SH-SY5Y (cell line): ENCODE measurements at regions not wholly inside any gene's neighbourhood (a gene's known extent, or its start where the extent isn't known, plus 50 kb on each side); places are given as distances from the start of the nearest gene placed in this dataset.

Source experiments
- GATA2 ChIP-seq: IDR thresholded peaks from 2 replicates; pipeline ENCODE4 v1.6.1; 2011; ENCODE audit warnings: mild to moderate bottlenecking, low read depth, low read length
- GATA3 ChIP-seq: IDR thresholded peaks from 2 replicates; pipeline ENCODE4 v1.6.1; 2011; ENCODE audit warnings: low read depth, mild to moderate bottlenecking, low read length, moderate library complexity

DNA sequence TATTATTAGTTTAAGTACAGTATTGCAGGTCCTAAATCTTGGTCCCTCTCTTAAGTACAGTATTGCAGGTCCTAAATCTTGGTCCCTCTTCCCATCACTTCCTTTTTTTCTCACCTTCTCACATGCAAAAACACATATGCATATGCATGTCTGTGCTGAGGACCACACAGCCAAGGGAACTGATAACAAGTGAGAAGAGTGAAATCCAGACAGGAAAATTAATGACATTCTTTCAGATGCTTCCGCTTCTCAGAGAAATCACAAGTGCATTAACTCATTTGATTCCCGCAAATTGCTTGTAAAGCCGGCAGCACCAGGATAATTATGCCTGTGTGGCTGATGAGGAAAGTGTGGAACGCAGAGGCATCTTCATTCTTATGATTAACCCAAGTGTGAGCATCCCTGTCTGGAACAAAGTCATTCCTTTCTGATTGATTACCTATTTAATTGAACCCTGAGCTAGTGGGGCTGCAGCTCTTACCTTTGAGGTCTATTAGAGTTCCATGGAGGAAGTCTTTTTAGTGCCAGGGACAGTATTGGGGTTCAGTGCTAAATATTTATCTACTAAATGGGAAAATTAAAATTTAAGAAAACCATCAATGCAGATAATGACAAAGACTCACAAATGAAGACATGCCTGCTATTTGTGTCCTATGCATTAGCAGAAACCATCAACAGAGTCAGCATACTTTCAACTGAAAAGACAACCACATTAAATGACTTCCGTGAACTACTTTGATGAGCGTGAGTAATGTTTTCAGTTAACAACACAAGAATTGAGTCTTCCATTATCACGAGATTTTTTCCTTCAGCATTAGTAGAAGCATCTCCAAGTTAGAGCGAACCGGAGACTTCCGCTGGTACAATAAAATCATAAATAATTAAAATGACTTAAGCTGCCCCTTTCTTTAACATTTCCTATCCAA lies 220.4 kb upstream of the SLC35G4 start:
- TF ChIP-seq GATA3 (no peak), GATA2 (no peak)

DNA sequence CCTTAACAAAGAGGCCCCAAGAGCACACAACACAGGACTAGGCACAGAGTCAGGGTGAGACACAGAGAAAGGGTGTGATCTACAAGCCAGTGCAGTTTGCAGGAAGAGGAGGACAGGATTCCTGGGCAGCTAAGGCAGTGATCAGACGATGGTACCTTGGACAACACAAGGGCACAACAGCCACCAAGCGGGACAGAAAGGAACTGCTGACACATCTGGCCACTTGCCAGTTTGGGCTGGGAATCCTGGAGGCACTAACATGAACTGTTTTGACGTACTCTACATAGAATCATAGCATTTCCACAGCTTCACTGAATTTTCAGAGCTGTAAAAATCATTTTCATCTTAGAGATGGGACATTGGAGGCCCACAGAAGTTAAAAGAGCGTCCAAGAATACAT lies 221.5 kb upstream of the SLC35G4 start:
- TF ChIP-seq GATA2 (no peak), GATA3 (no peak)

DNA sequence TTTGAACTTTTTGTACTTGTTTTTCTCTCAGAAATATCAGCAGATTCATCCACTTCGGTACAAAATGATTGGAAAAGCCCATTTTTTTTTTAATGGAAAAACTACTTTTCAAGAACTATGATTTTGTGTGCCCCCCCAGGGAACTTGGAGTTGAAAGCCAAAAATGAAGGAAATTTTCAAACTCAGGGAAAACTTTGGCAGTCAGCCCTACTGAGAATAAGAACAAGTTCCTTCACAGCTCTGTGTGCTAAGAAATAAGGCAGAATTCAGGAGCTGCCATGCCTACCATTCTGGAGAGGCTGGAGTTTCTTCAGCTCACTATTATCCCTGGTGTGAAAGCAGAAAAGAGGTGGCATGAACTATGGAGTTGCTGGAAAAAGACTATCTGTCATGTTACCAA lies 226.0 kb upstream of the SLC35G4 start:
- TF ChIP-seq GATA2 = no peak

DNA sequence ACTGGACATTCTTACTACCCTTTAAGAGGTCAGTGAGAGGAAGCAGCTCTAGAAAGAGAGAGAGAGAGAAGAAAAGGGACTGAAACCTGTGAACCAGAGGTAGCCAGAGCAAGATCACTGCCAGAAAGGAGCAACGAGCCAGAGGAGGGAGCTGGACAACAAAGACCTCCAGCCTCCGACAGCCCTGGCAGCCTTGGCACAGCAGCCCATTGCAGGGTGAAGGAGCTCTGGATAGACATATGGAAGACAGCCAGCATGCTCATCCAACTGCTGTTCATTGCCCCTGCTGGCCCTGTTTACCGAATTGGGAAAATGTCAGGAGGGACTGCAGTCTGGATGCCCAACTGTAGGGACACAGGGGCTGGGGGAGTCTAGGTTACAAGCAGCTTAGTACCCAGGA lies 228.4 kb upstream of the SLC35G4 start:
- TF ChIP-seq GATA3 (no peak), GATA2 (no peak)

DNA sequence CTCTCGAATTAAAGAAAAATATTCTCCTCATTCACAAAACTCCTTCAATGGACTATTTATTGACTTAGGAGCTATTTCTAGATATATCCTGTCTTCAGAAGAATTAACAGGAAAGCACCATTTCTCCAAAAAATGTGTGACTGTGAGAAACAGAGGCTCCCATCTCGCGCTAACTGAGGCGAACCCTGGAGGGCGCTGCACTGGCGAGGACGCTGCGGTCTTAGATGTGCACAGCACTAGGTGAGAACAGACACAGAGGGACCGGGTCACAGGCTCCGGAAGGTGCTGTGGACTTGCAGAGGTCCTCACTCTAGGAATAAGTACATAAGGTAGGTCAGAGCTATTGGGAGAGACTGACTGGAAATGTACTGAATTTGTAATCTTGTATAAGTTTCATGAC lies 229.7 kb upstream of the SLC35G4 start:
- TF ChIP-seq GATA2 (no peak), GATA3 (no peak)

DNA sequence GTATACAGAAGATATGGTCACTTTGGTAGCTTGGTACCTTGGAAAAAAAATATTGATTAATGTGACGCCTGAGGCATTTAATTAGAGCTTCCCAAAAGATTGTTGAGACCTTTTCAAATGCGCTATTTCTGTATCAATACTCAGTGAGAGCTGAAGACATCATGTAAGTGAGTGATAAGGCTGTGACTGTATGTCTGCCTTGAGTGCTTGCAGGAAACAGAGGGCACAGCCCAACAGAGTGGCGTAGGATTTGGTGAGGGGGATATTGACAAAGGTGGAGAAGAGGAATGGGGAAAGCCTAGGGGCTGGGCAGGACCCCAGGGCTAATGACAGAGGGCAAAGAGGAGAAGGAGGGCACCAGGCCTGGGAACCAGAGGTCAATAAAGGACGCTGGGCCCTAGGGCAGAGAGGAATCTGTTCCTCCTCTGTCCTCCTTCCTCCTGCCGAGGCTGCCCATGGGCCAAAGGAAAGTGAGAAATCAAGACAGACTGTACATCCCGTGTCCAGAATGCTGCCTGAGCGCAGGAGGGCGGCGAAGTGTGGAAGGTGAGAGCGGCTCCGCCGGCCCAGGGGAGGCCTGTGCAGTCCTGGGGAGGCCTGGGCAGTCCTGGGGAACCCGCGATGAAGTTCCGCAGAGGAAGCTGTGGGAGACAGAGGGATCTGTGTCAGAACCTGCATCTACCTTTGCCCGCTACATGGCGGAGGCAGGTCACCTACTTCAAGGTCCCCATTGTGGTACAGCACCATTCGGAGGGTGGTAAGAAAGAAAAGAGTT lies 228.6 kb upstream of the PIEZO2 start:
- TF ChIP-seq GATA2 = no peak
- TF ChIP-seq GATA3 = no peak

DNA sequence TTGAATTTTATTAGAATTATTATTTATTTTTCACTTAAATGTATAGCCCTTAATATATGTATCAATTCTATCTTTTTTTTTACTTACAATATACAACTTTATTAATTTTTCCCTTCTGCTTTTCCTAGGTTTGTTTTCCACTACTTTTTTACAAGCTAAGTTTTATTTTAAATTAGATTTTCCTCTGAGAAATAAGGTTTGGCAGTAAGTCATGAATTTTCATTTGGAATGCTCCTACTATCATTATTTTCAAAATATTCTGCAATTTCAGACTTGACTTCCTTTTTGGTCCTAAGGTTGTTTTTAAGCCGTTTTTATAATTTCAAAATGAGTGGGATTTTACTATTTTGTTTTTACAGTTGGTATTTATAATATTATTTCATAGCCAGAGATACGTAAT lies 222.8 kb upstream of the PIEZO2 start:
- no peak for TF ChIP-seq GATA3
- TF ChIP-seq GATA2 = no peak

DNA sequence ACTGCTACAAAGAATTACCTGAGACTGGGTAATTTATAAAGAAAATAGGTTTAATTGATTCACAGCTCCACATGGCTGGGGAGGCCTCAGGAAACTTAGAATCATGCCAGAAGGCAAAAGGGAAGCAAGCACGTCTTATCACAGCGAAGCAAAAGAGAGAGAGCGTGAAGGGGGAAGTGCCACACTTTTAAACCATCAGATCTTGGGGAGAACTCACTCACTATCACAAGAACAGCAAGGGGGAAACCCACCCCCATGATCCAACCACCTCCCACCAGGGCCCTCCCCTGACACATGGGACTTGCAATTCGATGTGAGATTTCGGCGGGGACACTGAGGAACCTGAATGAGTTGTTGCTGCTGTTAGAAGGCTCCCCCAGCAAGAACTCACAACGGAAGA lies 220.2 kb upstream of the PIEZO2 start:
- TF ChIP-seq GATA2 = no peak
- no peak for TF ChIP-seq GATA3

DNA sequence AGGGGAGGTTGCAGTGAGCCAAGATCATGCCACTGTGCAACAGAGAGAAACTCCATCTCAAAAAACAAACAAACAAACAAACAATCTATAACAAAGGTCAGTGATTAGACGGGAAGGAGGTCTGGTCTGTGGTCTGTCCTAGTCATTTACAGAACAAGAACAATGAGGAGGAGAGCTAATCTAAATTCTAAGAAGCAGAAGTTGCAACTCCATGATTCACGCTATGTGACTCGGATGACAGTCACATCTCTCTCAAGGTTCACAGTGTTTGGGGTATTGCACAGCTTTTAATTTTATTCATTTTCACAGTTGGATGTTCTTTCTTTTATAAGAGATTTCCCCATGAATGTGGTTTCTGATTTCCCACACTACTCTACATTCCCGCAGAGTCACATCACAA lies 218.7 kb upstream of the PIEZO2 start:
- TF ChIP-seq GATA3 = no peak
- TF ChIP-seq GATA2 = no peak

DNA sequence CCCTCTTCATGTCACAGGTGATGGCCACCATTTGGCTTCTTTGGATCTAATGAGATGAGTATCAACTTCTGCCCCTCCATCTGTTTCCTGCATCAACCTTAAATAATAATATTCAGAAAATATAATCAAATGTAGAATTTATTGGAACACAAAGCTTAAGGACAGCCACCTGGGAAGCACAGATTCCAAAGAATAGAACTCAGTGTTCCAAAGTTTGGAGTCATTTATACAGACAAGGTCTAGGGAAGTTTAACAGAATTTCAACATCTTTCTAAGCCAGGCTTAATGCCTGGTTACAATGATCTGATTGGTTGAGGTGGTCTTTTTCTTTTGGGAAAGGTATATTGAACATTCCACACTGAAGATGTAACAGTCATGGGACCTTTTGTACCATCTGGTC lies 218.0 kb upstream of the PIEZO2 start:
- no peak for TF ChIP-seq GATA2
- TF ChIP-seq GATA3 = no peak

DNA sequence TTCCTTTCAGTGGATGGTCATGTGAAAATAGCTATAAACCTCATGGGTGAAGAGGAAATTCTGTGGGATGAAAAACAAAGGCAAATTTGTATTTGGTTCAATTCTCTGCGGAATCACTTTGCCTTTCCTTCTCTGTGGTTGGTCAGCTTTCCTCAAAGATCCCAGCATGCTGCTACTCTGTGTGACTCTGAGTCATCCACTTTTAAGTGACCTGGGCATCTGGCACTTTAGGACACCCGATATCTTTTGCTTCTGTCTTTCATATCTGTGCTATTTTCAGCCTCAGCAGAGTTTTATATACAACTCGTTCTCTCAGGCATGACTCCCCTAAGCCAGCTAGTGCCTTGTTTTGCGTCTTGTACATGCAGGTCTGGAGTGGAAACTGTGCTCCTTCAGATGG lies 217.0 kb upstream of the PIEZO2 start:
- TF ChIP-seq GATA3 = no peak
- TF ChIP-seq GATA2 = no peak

DNA sequence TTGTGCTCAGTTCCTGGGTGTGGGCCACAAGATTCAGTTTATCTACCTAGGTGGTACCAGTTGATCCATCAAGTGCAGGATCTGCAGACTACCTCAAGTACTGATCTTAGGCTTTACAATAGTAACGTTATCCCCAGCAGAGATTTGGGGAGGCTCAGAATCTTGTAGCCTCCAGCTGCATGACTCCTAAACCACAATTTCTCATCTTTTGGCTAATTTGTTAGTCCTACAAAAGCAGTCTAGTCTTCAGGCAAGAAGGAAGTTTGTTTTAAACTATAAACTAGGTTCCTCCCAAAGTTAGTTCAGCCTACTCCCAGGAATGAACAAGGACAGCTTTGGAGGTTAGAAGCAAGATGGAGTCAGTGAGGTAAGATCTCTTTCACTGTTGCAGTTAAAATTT lies 213.5 kb upstream of the PIEZO2 start:
- no peak for TF ChIP-seq GATA3
- no peak for TF ChIP-seq GATA2

DNA sequence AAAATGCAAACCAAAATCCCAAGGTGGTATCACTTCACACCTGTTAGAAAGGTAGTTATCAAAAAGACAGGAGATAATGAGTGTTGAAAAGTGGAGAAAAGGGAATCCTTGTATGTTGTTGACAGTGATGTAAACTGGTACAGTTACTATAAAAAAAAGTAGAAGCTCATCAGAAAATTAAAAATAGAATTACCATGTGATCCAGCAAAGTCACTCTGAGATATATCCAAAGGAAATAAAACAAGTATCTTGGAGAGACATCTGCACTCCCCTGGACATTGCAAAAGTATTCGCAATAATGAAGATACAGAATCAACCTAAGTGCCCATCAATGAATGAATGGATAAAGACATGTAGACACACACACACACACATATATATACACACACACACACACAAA lies 208.3 kb upstream of the PIEZO2 start:
- TF ChIP-seq GATA3 (no peak), GATA2 (no peak)

DNA sequence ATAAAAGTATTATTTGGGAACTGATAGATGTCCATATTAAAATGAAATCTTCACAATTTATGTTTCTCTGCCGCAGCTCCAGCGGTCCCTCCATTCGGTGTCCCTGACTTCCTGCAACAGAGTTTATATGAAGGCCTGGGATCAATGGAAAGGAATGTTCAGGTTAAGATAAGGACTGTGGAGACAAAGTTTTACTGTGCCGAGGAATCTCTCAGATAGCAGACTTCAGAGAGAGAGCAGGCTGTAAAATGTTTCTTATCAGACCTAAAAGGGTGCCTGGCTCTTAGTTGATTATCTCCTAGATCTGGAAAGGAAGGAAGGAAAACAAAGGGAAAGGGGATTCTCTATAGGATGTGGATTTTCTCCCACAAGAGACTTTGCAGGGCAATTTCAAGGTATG lies 193.7 kb upstream of the PIEZO2 start:
- TF ChIP-seq GATA2 (no peak), GATA3 (no peak)

DNA sequence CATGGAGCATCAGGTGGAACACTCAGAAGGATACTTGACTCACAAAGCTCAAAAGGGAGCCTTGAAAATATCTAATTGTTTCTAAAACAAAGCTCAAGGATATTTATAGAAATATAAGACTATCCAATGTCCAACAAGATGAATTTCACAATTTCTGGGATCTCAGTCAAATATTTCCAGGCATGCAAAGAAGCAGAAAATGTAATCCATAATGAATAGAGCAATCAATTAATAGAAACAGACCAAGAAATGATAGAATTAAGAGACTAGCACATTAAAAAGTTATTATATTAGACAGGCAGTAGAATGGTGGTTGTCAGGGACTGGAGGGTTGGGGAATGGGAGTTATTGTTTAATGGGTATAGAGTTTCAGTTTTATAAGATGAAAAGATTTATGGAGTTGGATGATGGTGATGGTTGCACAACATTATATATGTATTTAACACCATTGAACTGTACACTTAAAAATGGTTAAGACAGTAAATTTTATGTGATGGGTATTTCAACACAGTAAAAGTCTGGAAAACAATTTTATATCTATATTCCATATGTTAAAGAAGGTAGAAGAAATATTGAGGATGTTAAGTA lies 189.9 kb upstream of the PIEZO2 start:
- no peak for TF ChIP-seq GATA2
- no peak for TF ChIP-seq GATA3

DNA sequence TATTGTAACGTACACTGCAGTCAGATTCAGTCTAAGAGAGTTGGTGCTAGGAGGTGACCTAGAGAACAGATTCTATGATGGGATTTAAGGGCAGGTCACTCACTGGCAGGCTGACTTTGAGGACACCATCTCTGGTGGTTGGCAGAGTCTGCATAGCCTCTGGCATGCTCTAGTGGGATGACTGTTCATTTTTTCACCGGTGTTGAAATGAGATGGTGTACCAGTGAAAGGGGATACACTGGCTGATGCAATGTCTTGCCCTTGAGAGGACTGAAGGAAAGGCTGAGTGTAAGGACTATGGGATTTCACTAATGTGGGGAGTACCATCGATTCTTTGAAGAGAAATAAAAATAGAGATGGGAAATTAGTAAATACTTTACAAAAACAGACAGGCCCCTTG lies 186.9 kb upstream of the PIEZO2 start:
- TF ChIP-seq GATA3 = no peak
- no peak for TF ChIP-seq GATA2
